Keratinocyte (primary cell): ENCODE measurements at regions not wholly inside any gene's neighbourhood (a gene's known extent, or its start where the extent isn't known, plus 50 kb on each side); places are given as distances from the start of the nearest gene placed in this dataset.

Experiments
- DNase-seq: peaks from one replicate; pipeline ENCODE4 v3.0.0-alpha.2; 2011; ENCODE audit warnings: low read depth, missing footprints, low spot score
- FAIRE-seq: peaks from 2 replicates; lab custom pipeline; 2011; peaks lifted over from hg19 to GRCh38; lab: Jason Lieb, UNC
- H2AFZ ChIP-seq: 2 replicates; pipeline ENCODE4 v1.6.0; 2012; ENCODE audit warnings: low read length, control low read depth, inconsistent platforms; ENCODE audit not compliant: control insufficient read depth
- H3K27ac ChIP-seq: 2 replicates; pipeline ENCODE4 v1.5.1; 2011; ENCODE audit warnings: low read length; ENCODE audit not compliant: control insufficient read depth, insufficient read depth
- H3K27me3 ChIP-seq: 3 replicates; pipeline ENCODE4 v1.6.0; 2011; ENCODE audit warnings: low read length; ENCODE audit not compliant: control insufficient read depth, insufficient read depth; ENCODE audit errors: extremely low read depth
- H3K36me3 ChIP-seq, 2 experiments: 2 replicates in 1 of 2; 3 replicates in 1 of 2; pipeline ENCODE4 v1.5.1; 2011; ENCODE audit warnings: low read length in 2 of 2, mild to moderate bottlenecking in 1 of 2; ENCODE audit not compliant: control insufficient read depth in 2 of 2, insufficient read depth in 2 of 2; ENCODE audit errors: extremely low read depth in 1 of 2
- H3K4me1 ChIP-seq: 3 replicates; pipeline ENCODE4 v1.5.1; 2011; ENCODE audit warnings: low read length; ENCODE audit not compliant: control insufficient read depth, insufficient read depth; ENCODE audit errors: extremely low read depth
- H3K4me2 ChIP-seq: 3 replicates; pipeline ENCODE4 v1.6.0; 2011; ENCODE audit warnings: low read depth, low read length; ENCODE audit not compliant: control insufficient read depth, insufficient read depth; ENCODE audit errors: extremely low read depth
- H3K4me3 ChIP-seq, 3 experiments: fragments of 200-600 bp in 1 of 3; sonication (generic) in 1 of 3; 2 replicates in 2 of 3; 3 replicates in 1 of 3; pipeline ENCODE4 v1.5.1; 2011 to 2016; ENCODE audit warnings: low read length in 3 of 3, mild to moderate bottlenecking in 3 of 3, control low read depth in 2 of 3, inconsistent platforms in 1 of 3, low read depth in 1 of 3, mixed read lengths in 1 of 3, mixed run types in 1 of 3, moderate library complexity in 1 of 3; ENCODE audit not compliant: control insufficient read depth in 2 of 3, insufficient read depth in 2 of 3; ENCODE audit errors: extremely low read depth in 1 of 3
- H3K79me2 ChIP-seq: 2 replicates; pipeline ENCODE4 v1.6.0; 2012; ENCODE audit warnings: low read length; ENCODE audit not compliant: control insufficient read depth, insufficient read depth
- H3K9ac ChIP-seq: 3 replicates; pipeline ENCODE4 v1.6.0; 2011; ENCODE audit warnings: low read length; ENCODE audit not compliant: control insufficient read depth, insufficient read depth; ENCODE audit errors: extremely low read depth
- H3K9me1 ChIP-seq: 3 replicates; pipeline ENCODE4 v1.6.0; 2011; ENCODE audit warnings: low read length; ENCODE audit not compliant: control insufficient read depth, insufficient read depth; ENCODE audit errors: extremely low read depth
- H3K9me3 ChIP-seq: 2 replicates; pipeline ENCODE4 v1.5.1; 2012; ENCODE audit warnings: low read depth, low read length; ENCODE audit not compliant: control insufficient read depth
- H4K20me1 ChIP-seq: 3 replicates; pipeline ENCODE4 v1.6.0; 2011; ENCODE audit warnings: low read length; ENCODE audit not compliant: control insufficient read depth, insufficient read depth; ENCODE audit errors: extremely low read depth
- EZH2 ChIP-seq: IDR thresholded peaks from one replicate; pipeline ENCODE4 v1.6.1; 2012; ENCODE audit warnings: inconsistent platforms, mild to moderate bottlenecking, low read length, moderate library complexity
- dilution Hi-C: fragments of 300-500 bp; cut with MboI; formaldehyde crosslinking; loops from one replicate; pipeline ENCODE4 v1.7.0; 2020; ENCODE audit warnings: low sequenced_read_pairs; ENCODE audit not compliant: extremely low pct_ligation_motif_present
- TF ChIP-seq, protein P1 (sequence below), 3 experiments: IDR thresholded peaks in 1 of 3; conservative IDR thresholded peaks in 1 of 3; optimal IDR thresholded peaks in 1 of 3; 2 replicates in 2 of 3; 3 replicates in 1 of 3; pipeline versions ENCODE3 to v1.5.1; 2011; ENCODE audit warnings: low read length in 3 of 3, mild to moderate bottlenecking in 3 of 3, moderate library complexity in 2 of 3, control low read depth in 1 of 3, inconsistent platforms in 1 of 3; ENCODE audit not compliant: insufficient read depth in 2 of 3; ENCODE audit errors: extremely low read depth in 1 of 3

DNA sequence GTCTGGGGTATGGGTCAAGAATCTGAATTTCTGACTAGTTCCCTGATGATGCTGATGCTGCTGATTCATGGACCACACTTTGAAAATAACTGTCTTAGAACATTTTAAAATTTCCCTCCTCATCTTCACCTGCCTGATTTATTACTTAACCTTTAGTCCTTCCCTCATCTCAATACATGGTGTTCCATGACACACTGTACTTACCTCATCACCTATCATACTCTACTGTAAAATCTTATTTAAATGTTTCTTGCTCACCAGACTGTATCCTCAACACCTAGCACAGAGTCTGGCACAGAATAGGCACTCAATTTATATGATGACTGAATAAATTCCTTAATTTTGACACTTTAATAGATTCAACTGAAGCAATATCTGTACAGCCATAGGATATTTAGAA lies 95.7 kb downstream of the FAM161A start:
- H3K36me3 ChIP-seq = no peaks in the 10 kb centered on the region
- no peak overlapping the region for H3K9ac ChIP-seq
- H3K9me3 ChIP-seq = no peaks in the 10 kb centered on the region
- no peak overlapping the region for H2AFZ ChIP-seq
- no peak overlapping the region for H3K27ac ChIP-seq
- H3K27me3 ChIP-seq = no peaks in the 10 kb centered on the region
- TF ChIP-seq, protein P1, sequence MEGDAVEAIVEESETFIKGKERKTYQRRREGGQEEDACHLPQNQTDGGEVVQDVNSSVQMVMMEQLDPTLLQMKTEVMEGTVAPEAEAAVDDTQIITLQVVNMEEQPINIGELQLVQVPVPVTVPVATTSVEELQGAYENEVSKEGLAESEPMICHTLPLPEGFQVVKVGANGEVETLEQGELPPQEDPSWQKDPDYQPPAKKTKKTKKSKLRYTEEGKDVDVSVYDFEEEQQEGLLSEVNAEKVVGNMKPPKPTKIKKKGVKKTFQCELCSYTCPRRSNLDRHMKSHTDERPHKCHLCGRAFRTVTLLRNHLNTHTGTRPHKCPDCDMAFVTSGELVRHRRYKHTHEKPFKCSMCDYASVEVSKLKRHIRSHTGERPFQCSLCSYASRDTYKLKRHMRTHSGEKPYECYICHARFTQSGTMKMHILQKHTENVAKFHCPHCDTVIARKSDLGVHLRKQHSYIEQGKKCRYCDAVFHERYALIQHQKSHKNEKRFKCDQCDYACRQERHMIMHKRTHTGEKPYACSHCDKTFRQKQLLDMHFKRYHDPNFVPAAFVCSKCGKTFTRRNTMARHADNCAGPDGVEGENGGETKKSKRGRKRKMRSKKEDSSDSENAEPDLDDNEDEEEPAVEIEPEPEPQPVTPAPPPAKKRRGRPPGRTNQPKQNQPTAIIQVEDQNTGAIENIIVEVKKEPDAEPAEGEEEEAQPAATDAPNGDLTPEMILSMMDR (optimal IDR thresholded peaks at IDR 0.05 in 1 of 3, IDR thresholded peaks at IDR 0.05 in 1 of 3, conservative IDR thresholded peaks at IDR 0.05 in 1 of 3; ENCODE audit: extremely low read depth in 1 of 3, insufficient read depth in 2 of 3, low read length in 3 of 3) = no peak
- TF ChIP-seq EZH2 = no peak
- dilution Hi-C loops = no loop called here
- no peaks in the 10 kb centered on the region for H3K9me1 ChIP-seq
- H3K4me2 ChIP-seq = no peak overlapping the region
- H3K79me2 ChIP-seq = no peaks in the 10 kb centered on the region
- H4K20me1 ChIP-seq = no peaks in the 10 kb centered on the region
- H3K4me3 ChIP-seq = no peak overlapping the region
- DNase-seq = no peak
- H3K4me1 ChIP-seq = peaks cover 15% of the 10 kb centered on the region
- FAIRE-seq = no peak

DNA sequence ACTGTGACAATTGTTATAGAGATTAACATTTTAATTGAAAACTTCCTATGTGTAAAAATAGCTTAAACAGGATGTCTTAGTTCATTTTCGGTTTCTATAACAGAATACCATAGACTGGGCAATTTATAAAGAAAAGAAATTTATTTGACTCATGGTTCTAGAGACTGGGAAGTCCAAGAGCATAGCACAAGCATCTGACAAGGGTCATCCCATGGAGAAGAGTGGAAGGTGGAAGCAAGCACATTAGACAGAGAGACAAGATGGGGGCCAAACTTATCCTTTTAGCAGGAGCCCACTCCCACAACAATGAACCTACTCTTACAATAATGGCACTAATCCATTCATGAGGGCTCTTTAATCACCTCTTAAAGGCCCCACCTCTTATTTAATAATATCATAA lies 100.3 kb downstream of the FAM161A start:
- Histone ChIP-seq H3K9me1 (no peaks in the 10 kb centered on the region), H3K4me1 (no peaks in the 10 kb centered on the region), H3K27me3 (no peaks in the 10 kb centered on the region), H3K9ac (no peak overlapping the region), H3K79me2 (no peaks in the 10 kb centered on the region), H3K36me3 (no peaks in the 10 kb centered on the region), H3K4me3 (no peak overlapping the region), H3K4me2 (no peak overlapping the region), H3K9me3 (no peaks in the 10 kb centered on the region), H3K27ac (no peak overlapping the region), H4K20me1 (no peaks in the 10 kb centered on the region), H2AFZ (no peak overlapping the region)
- dilution Hi-C loops = no loop called here
- DNase-seq = no peak
- FAIRE-seq = no peak
- TF ChIP-seq, protein P1 (optimal IDR thresholded peaks at IDR 0.05 in 1 of 3, IDR thresholded peaks at IDR 0.05 in 1 of 3, conservative IDR thresholded peaks at IDR 0.05 in 1 of 3; ENCODE audit: extremely low read depth in 1 of 3, insufficient read depth in 2 of 3, low read length in 3 of 3) = no peak
- TF ChIP-seq EZH2 = no peak
